Endothelial cell of umbilical vein (primary cell): ENCODE measurements at regions not wholly inside any gene's neighbourhood (a gene's known extent, or its start where the extent isn't known, plus 50 kb on each side); places are given as distances from the start of the nearest gene placed in this dataset.

Source experiments
- BruUV-seq: library from RNA; stranded (reverse); fragments of 400-500 nt; replicated peaks from 2 replicates; lab custom pipeline; 2021; lab: Mats Ljungman, UMichigan
- CTCF ChIA-PET: fragments of 300-600, 350-600 bp; sonication (Branson Sonifier 250); formaldehyde crosslinking; loops from one replicate; lab custom pipeline; 2021; ENCODE audit warnings: antibody characterized with exemption, inconsistent platforms; lab: Charles Lee
- POLR2A ChIA-PET: fragments of 300-600, 350-600 bp; sonication (Branson Sonifier 250); formaldehyde crosslinking; loops from one replicate; lab custom pipeline; 2021; ENCODE audit warnings: antibody characterized with exemption, inconsistent platforms; lab: Charles Lee
- DNase-seq: peaks from one replicate; pipeline ENCODE4 v3.0.0-alpha.2; 2011; ENCODE audit warnings: low read depth, low spot score
- FAIRE-seq: peaks from 2 replicates; lab custom pipeline; 2011; peaks lifted over from hg19 to GRCh38; lab: Jason Lieb, UNC
- H2AFZ ChIP-seq: 2 replicates; pipeline ENCODE4 v1.6.0; 2012; ENCODE audit warnings: low read depth, low read length, control low read depth, inconsistent platforms
- H3K27ac ChIP-seq: 2 replicates; pipeline ENCODE4 v1.5.1; 2011; ENCODE audit warnings: low read depth, mild to moderate bottlenecking, control low read depth, low read length, moderate library complexity; ENCODE audit not compliant: insufficient read depth
- H3K27me3 ChIP-seq, 2 experiments: 2 replicates each; pipeline versions ENCODE4 v1.6.0 to v1.6.1; 2011; ENCODE audit warnings: low read length in 2 of 2, mixed read lengths in 1 of 2; ENCODE audit not compliant: control insufficient read depth in 2 of 2, insufficient read depth in 2 of 2
- H3K36me3 ChIP-seq, 2 experiments: 2 replicates in 1 of 2; 3 replicates in 1 of 2; pipeline ENCODE4 v1.5.1; 2011; ENCODE audit warnings: low read length in 2 of 2, mild to moderate bottlenecking in 1 of 2, moderate library complexity in 1 of 2; ENCODE audit not compliant: control insufficient read depth in 2 of 2, insufficient read depth in 2 of 2; ENCODE audit errors: extremely low read depth in 1 of 2
- H3K4me1 ChIP-seq: 3 replicates; pipeline ENCODE4 v1.5.1; 2011; ENCODE audit warnings: mild to moderate bottlenecking, low read length; ENCODE audit not compliant: control insufficient read depth, insufficient read depth; ENCODE audit errors: extremely low read depth
- H3K4me2 ChIP-seq: 2 replicates; pipeline ENCODE4 v1.6.1; 2011; ENCODE audit warnings: low read length, control low read depth, mixed read lengths; ENCODE audit not compliant: insufficient read depth
- H3K4me3 ChIP-seq, 3 experiments: fragments of 200-600 bp in 1 of 3; sonication (generic), shearing (Covaris generic) in 1 of 3; replicated peaks in 1 of 3; 2 replicates each; pipeline ENCODE4 v1.5.1; 2011 to 2016; ENCODE audit warnings: control low read depth in 3 of 3, low read length in 3 of 3, mild to moderate bottlenecking in 2 of 3, inconsistent platforms in 1 of 3, low read depth in 1 of 3, moderate library complexity in 1 of 3; ENCODE audit not compliant: insufficient read depth in 1 of 3
- H3K79me2 ChIP-seq: 2 replicates; pipeline ENCODE4 v1.6.0; 2012; ENCODE audit warnings: low read length, inconsistent platforms; ENCODE audit not compliant: control insufficient read depth, insufficient read depth
- H3K9ac ChIP-seq: replicated peaks from 2 replicates; pipeline ENCODE3; 2011; ENCODE audit warnings: low read length, control low read depth; ENCODE audit not compliant: insufficient read depth; ENCODE audit errors: extremely low read depth
- H3K9me1 ChIP-seq: replicated peaks from 3 replicates; pipeline ENCODE4 v1.6.0; 2011; ENCODE audit warnings: mild to moderate bottlenecking, low read length; ENCODE audit not compliant: control insufficient read depth, insufficient read depth; ENCODE audit errors: extremely low read depth
- H3K9me3 ChIP-seq: replicated peaks from 2 replicates; pipeline ENCODE4 v1.5.1; 2012; ENCODE audit warnings: low read length, inconsistent platforms; ENCODE audit not compliant: control insufficient read depth, insufficient read depth
- H4K20me1 ChIP-seq: replicated peaks from 2 replicates; pipeline ENCODE3; 2011; ENCODE audit warnings: mild to moderate bottlenecking, low read length; ENCODE audit not compliant: control insufficient read depth, insufficient read depth; ENCODE audit errors: extremely low read depth
- CTCF ChIP-seq, 2 donors: IDR thresholded peaks; 1 replicate in 1 of 2; 2 replicates in 1 of 2; pipeline ENCODE4 v1.5.1; 2011; ENCODE audit warnings: low read length in 2 of 2, mild to moderate bottlenecking in 2 of 2, moderate library complexity in 2 of 2, control low read depth in 1 of 2, inconsistent platforms in 1 of 2, low read depth in 1 of 2; ENCODE audit not compliant: insufficient read depth in 1 of 2; ENCODE audit errors: extremely low read depth in 1 of 2
- EZH2 ChIP-seq: IDR thresholded peaks from 2 replicates; pipeline ENCODE4 v1.6.1; 2012; ENCODE audit warnings: borderline replicate concordance, low read depth, mild to moderate bottlenecking, moderate library complexity, low read length, inconsistent platforms; ENCODE audit not compliant: severe bottlenecking
- FOS ChIP-seq: IDR thresholded peaks from 2 replicates; pipeline ENCODE4 v1.6.1; 2011; ENCODE audit warnings: mild to moderate bottlenecking, low read length, moderate library complexity, borderline replicate concordance; ENCODE audit not compliant: insufficient read depth
- GATA2 ChIP-seq: IDR thresholded peaks from 2 replicates; pipeline ENCODE4 v1.7.0; 2011; ENCODE audit warnings: low read depth, mild to moderate bottlenecking, moderate library complexity, mixed read lengths, low read length; ENCODE audit not compliant: insufficient read length, insufficient read depth
- JUN ChIP-seq: IDR thresholded peaks from 2 replicates; pipeline ENCODE4 v1.6.1; 2011; ENCODE audit warnings: borderline replicate concordance, low read depth; ENCODE audit not compliant: insufficient read length, insufficient read depth
- MAX ChIP-seq: IDR thresholded peaks from 2 replicates; pipeline ENCODE4 v1.6.1; 2011; ENCODE audit not compliant: insufficient read depth, insufficient read length
- MYC ChIP-seq: IDR thresholded peaks from one replicate; pipeline ENCODE4 v1.6.1; 2011; ENCODE audit warnings: mild to moderate bottlenecking, low read depth, low read length
- POLR2A ChIP-seq: IDR thresholded peaks from 2 replicates; pipeline ENCODE4 v1.6.1; 2012; ENCODE audit warnings: low read depth, mild to moderate bottlenecking, control low read depth, low read length
- POLR2AphosphoS5 ChIP-seq: IDR thresholded peaks from 2 replicates; pipeline ENCODE4 v1.6.1; 2012; ENCODE audit warnings: low read depth, mild to moderate bottlenecking, control low read depth, low read length, moderate library complexity; ENCODE audit not compliant: insufficient read depth
- dilution Hi-C: fragments of 300-500 bp; cut with MboI; formaldehyde crosslinking; loops from one replicate; pipeline ENCODE4 v1.15.0; 2019; ENCODE audit warnings: low sequenced_read_pairs; ENCODE audit not compliant: extremely low pct_ligation_motif_present
- intact Hi-C: fragments of 100-400 bp; cut with micrococcal nuclease; formaldehyde crosslinking; loops from one replicate; pipeline ENCODE4 v1.10.0; 2022

- Histone ChIP-seq H3K27me3 (no peaks in the 10 kb centered on the region), H3K4me1 (peaks cover 25% of the 10 kb centered on the region), H3K36me3 (peaks cover 0 to 2% of the 10 kb centered on the region in 2 experiments), H3K4me2 (no peak overlapping the region), H3K9me1 (no peaks in the 10 kb centered on the region), H2AFZ (no peak overlapping the region), H3K9me3 (peaks cover 2% of the 10 kb centered on the region), H3K27ac (no peak overlapping the region), H3K9ac (no peak overlapping the region), H3K79me2 (no peaks in the 10 kb centered on the region), H4K20me1 (no peaks in the 10 kb centered on the region), H3K4me3 (no peak overlapping the region)
- intact Hi-C loops (loop anchor here (10.0 kb wide), 1 partner anchor 321 kb away; no protein-coding TSS in a partner anchor), dilution Hi-C loops (no loop called here)
- POLR2A ChIA-PET = no interaction called here
- FAIRE-seq (no peak), DNase-seq (no peak)
- no TSS peak for BruUV-seq
- CTCF ChIA-PET = no interaction called here
- no peak for TF ChIP-seq EZH2
- no peak for TF ChIP-seq POLR2AphosphoS5
- TF ChIP-seq FOS = no peak
- TF ChIP-seq GATA2 = no peak
- TF ChIP-seq JUN = no peak
- no peak for TF ChIP-seq POLR2A
- no peak for TF ChIP-seq CTCF (IDR thresholded peaks at IDR 0.05; ENCODE audit: extremely low read depth in 1 of 2, insufficient read depth in 1 of 2, low read depth in 1 of 2, low read length in 2 of 2)
- TF ChIP-seq MYC = no peak
- no peak for TF ChIP-seq MAX
Observed at GRCh38 chr12:75846102-75846501, 185.5 kb downstream of the PHLDA1 start.
